Lower lobe of right lung (tissue), 2 donors: ENCODE measurements at regions not wholly inside any gene's neighbourhood (a gene's known extent, or its start where the extent isn't known, plus 50 kb on each side); places are given as distances from the start of the nearest gene placed in this dataset.

Experiments used
- ATAC-seq, 2 donors: fragments of 200-7000 bp; cut with Tn5 transposase; one replicate each; pipeline ENCODE4 v1.9.1; 2020 to 2022; ENCODE audit warnings: mild to moderate bottlenecking in 2 of 2, moderate library complexity in 2 of 2
- DNase-seq: peaks from one replicate; pipeline ENCODE4 v3.0.0-alpha.2; 2020
- H3K27ac ChIP-seq: fragments of 200-600 bp; one replicate; pipeline ENCODE4 v1.8.0; 2022
- H3K27me3 ChIP-seq: fragments of 200-600 bp; one replicate; pipeline ENCODE4 v1.8.0; 2022; ENCODE audit warnings: low read depth
- H3K36me3 ChIP-seq: fragments of 200-600 bp; one replicate; pipeline ENCODE4 v1.8.0; 2022; ENCODE audit warnings: mild to moderate bottlenecking
- H3K4me1 ChIP-seq: fragments of 200-600 bp; one replicate; pipeline ENCODE4 v1.8.0; 2022
- H3K4me3 ChIP-seq: fragments of 200-600 bp; one replicate; pipeline ENCODE4 v1.8.0; 2022; ENCODE audit warnings: mild to moderate bottlenecking
- H3K9me3 ChIP-seq: fragments of 200-600 bp; one replicate; pipeline ENCODE4 v1.8.0; 2022
- CTCF ChIP-seq: fragments of 200-600 bp; IDR thresholded peaks from one replicate; pipeline ENCODE4 v1.8.0; 2022; ENCODE audit warnings: antibody characterized with exemption, mild to moderate bottlenecking
- intact Hi-C: fragments of 100-400 bp; cut with DNase I; formaldehyde crosslinking; loops from one replicate; pipeline ENCODE4 v1.11.0; 2022
- donor health status: DM: no; HTN: yes; CAD: no; lungs with severe emphysema.

GRCh38 chr4:174422893-174423256, 99.4 kb downstream of the HPGD start:
- intact Hi-C loops, result no loop called here
- DNase-seq (no peak), ATAC-seq (no peak)
- H3K27ac ChIP-seq, result no peak overlapping the region
- no peaks in the 10 kb centered on the region for H3K9me3 ChIP-seq
- H3K4me1 ChIP-seq, result peaks cover 15% of the 10 kb centered on the region
- H3K4me3 ChIP-seq, result no peak overlapping the region
- TF ChIP-seq CTCF, result no peak
- no peaks in the 10 kb centered on the region for H3K27me3 ChIP-seq
- H3K36me3 ChIP-seq, result no peaks in the 10 kb centered on the region

- ATAC-seq (no peak), DNase-seq (no peak)
- Histone ChIP-seq H3K4me3 (no peak overlapping the region), H3K4me1 (peaks cover 15% of the 10 kb centered on the region), H3K27ac (no peak overlapping the region), H3K36me3 (no peaks in the 10 kb centered on the region), H3K9me3 (no peaks in the 10 kb centered on the region), H3K27me3 (no peaks in the 10 kb centered on the region)
- intact Hi-C loops, result no loop called here
- no peak for TF ChIP-seq CTCF
These were observed 102.0 kb downstream of the HPGD start for GRCh38 chr4:174420316-174420715.

GRCh38 chr4:174418640-174419212, 103.6 kb downstream of the HPGD start:
- Histone ChIP-seq H3K27ac (no peak overlapping the region), H3K4me3 (no peak overlapping the region), H3K9me3 (no peaks in the 10 kb centered on the region), H3K27me3 (no peaks in the 10 kb centered on the region), H3K4me1 (peaks cover 11% of the 10 kb centered on the region), H3K36me3 (no peaks in the 10 kb centered on the region)
- ATAC-seq, result no peak
- no peak for TF ChIP-seq CTCF
- DNase-seq, result no peak
- intact Hi-C loops, result no loop called here

GRCh38 chr4:174408841-174409552, 113.3 kb downstream of the HPGD start:
- no peaks in the 10 kb centered on the region for H3K9me3 ChIP-seq
- no peaks in the 10 kb centered on the region for H3K4me1 ChIP-seq
- intact Hi-C loops, result no loop called here
- DNase-seq (no peak), ATAC-seq (no peak)
- H3K36me3 ChIP-seq, result no peaks in the 10 kb centered on the region
- H3K4me3 ChIP-seq, result no peak overlapping the region
- H3K27me3 ChIP-seq, result no peaks in the 10 kb centered on the region
- no peak overlapping the region for H3K27ac ChIP-seq
- no peak for TF ChIP-seq CTCF

GRCh38 chr4:174406383-174406782, 115.9 kb downstream of the HPGD start:
- H3K4me3 ChIP-seq, result no peak overlapping the region
- H3K4me1 ChIP-seq, result no peaks in the 10 kb centered on the region
- intact Hi-C loops, result no loop called here
- H3K9me3 ChIP-seq, result no peaks in the 10 kb centered on the region
- DNase-seq, result no peak
- no peaks in the 10 kb centered on the region for H3K27me3 ChIP-seq
- H3K27ac ChIP-seq, result no peak overlapping the region
- H3K36me3 ChIP-seq, result no peaks in the 10 kb centered on the region
- ATAC-seq, result no peak
- TF ChIP-seq CTCF, result no peak
